ENCODE measurements at regions not wholly inside any gene's neighbourhood (a gene's known extent, or its start where the extent isn't known, plus 50 kb on each side); places are given as distances from the start of the nearest gene placed in this dataset.
A peak's percentile ranks its signal among the peaks of the same experiment; 100 is the strongest.

- Mint-ChIP-seq H3K4me3 (ENCODE audit: unreplicated experiment) (no peak overlapping the region), H3K4me1 (ENCODE audit: low read depth, unreplicated experiment) (peaks cover 1% of the 10 kb centered on the region), H3K9me3 (ENCODE audit: unreplicated experiment) (peaks cover 9% of the 10 kb centered on the region), H3K27me3 (ENCODE audit: low read depth, unreplicated experiment) (no peaks in the 10 kb centered on the region), H3K27ac (ENCODE audit: unreplicated experiment) (no peak overlapping the region), H3K36me3 (ENCODE audit: low read depth, unreplicated experiment) (no peaks in the 10 kb centered on the region)
- no peak overlapping the region for H3K27ac ChIP-seq (ENCODE audit: low read depth, low read length)
- H3K4me2 ChIP-seq (ENCODE audit: low read length): no peak overlapping the region
- H3K4me1 ChIP-seq (ENCODE audit: insufficient read depth, low read length): no peaks in the 10 kb centered on the region
- H3K4me3 ChIP-seq (ENCODE audit: insufficient read depth, low read depth, low read length): no peak overlapping the region
- no peaks in the 10 kb centered on the region for H3K79me2 ChIP-seq (ENCODE audit: insufficient read depth, low read length)
- TF ChIP-seq CTCF (IDR thresholded peaks at IDR 0.05; ENCODE audit: insufficient read depth, low read depth, low read length): no peak
- no peak for TF ChIP-seq EZH2 (IDR thresholded peaks at IDR 0.05; ENCODE audit: insufficient read depth, low read length)
- DNase-seq (ENCODE audit: low read depth) (no peak), FAIRE-seq (no peak)
- H4K20me1 ChIP-seq (ENCODE audit: insufficient read depth, low read length): no peaks in the 10 kb centered on the region
- H3K9ac ChIP-seq (ENCODE audit: low read length): no peak overlapping the region
- H2AFZ ChIP-seq (ENCODE audit: low read depth, low read length): no peak overlapping the region
- H3K27me3 ChIP-seq (ENCODE audit: insufficient read depth, low read length): no peaks in the 10 kb centered on the region
- H3K9me3 ChIP-seq (ENCODE audit: insufficient read depth, low read depth, low read length): no peaks in the 10 kb centered on the region
- H3K36me3 ChIP-seq (ENCODE audit: insufficient read depth, low read length): no peaks in the 10 kb centered on the region
Observed at GRCh38 chrX:42195506-42195905, 272.2 kb upstream of the CASK start.

GRCh38 chrX:42189576-42189975, 266.2 kb upstream of the CASK start:
- Mint-ChIP-seq H3K36me3 (ENCODE audit: low read depth, unreplicated experiment) (no peaks in the 10 kb centered on the region), H3K27me3 (ENCODE audit: low read depth, unreplicated experiment) (peaks cover 2% of the 10 kb centered on the region), H3K4me3 (ENCODE audit: unreplicated experiment) (no peak overlapping the region), H3K27ac (ENCODE audit: unreplicated experiment) (no peak overlapping the region), H3K9me3 (ENCODE audit: unreplicated experiment) (peaks cover 9% of the 10 kb centered on the region), H3K4me1 (ENCODE audit: low read depth, unreplicated experiment) (peaks cover 4% of the 10 kb centered on the region)
- Histone ChIP-seq H3K79me2 (ENCODE audit: insufficient read depth, low read length) (no peaks in the 10 kb centered on the region), H3K27me3 (ENCODE audit: insufficient read depth, low read length) (no peaks in the 10 kb centered on the region), H3K36me3 (ENCODE audit: insufficient read depth, low read length) (no peaks in the 10 kb centered on the region), H3K4me2 (ENCODE audit: low read length) (no peak overlapping the region), H3K27ac (ENCODE audit: low read depth, low read length) (no peak overlapping the region), H3K9ac (ENCODE audit: low read length) (no peak overlapping the region), H3K9me3 (ENCODE audit: insufficient read depth, low read depth, low read length) (no peaks in the 10 kb centered on the region), H3K4me3 (ENCODE audit: insufficient read depth, low read depth, low read length) (no peak overlapping the region), H3K4me1 (ENCODE audit: insufficient read depth, low read length) (no peaks in the 10 kb centered on the region), H2AFZ (ENCODE audit: low read depth, low read length) (no peak overlapping the region), H4K20me1 (ENCODE audit: insufficient read depth, low read length) (no peaks in the 10 kb centered on the region)
- DNase-seq (ENCODE audit: low read depth) (no peak), FAIRE-seq (peak; percentile 73)
- TF ChIP-seq EZH2 (IDR thresholded peaks at IDR 0.05; ENCODE audit: insufficient read depth, low read length) (no peak), CTCF (IDR thresholded peaks at IDR 0.05; ENCODE audit: insufficient read depth, low read depth, low read length) (no peak)

GRCh38 chrX:42188730-42189129, 265.4 kb upstream of the CASK start:
- H3K27ac ChIP-seq (ENCODE audit: low read depth, low read length): no peak overlapping the region
- no peaks in the 10 kb centered on the region for H4K20me1 ChIP-seq (ENCODE audit: insufficient read depth, low read length)
- H2AFZ ChIP-seq (ENCODE audit: low read depth, low read length): no peak overlapping the region
- no peak overlapping the region for H3K4me3 Mint-ChIP-seq (ENCODE audit: unreplicated experiment)
- FAIRE-seq (peak; percentile 13), DNase-seq (ENCODE audit: low read depth) (no peak)
- H3K79me2 ChIP-seq (ENCODE audit: insufficient read depth, low read length): no peaks in the 10 kb centered on the region
- H3K27ac Mint-ChIP-seq (ENCODE audit: unreplicated experiment): no peak overlapping the region
- H3K27me3 Mint-ChIP-seq (ENCODE audit: low read depth, unreplicated experiment): peaks cover 2% of the 10 kb centered on the region
- H3K4me1 ChIP-seq (ENCODE audit: insufficient read depth, low read length): no peaks in the 10 kb centered on the region
- H3K4me1 Mint-ChIP-seq (ENCODE audit: low read depth, unreplicated experiment): peaks cover 4% of the 10 kb centered on the region
- H3K4me2 ChIP-seq (ENCODE audit: low read length): no peak overlapping the region
- no peak overlapping the region for H3K4me3 ChIP-seq (ENCODE audit: insufficient read depth, low read depth, low read length)
- H3K36me3 Mint-ChIP-seq (ENCODE audit: low read depth, unreplicated experiment): no peaks in the 10 kb centered on the region
- no peak for TF ChIP-seq CTCF (IDR thresholded peaks at IDR 0.05; ENCODE audit: insufficient read depth, low read depth, low read length)
- TF ChIP-seq EZH2 (IDR thresholded peaks at IDR 0.05; ENCODE audit: insufficient read depth, low read length): no peak
- H3K36me3 ChIP-seq (ENCODE audit: insufficient read depth, low read length): no peaks in the 10 kb centered on the region
- no peak overlapping the region for H3K9ac ChIP-seq (ENCODE audit: low read length)
- no peaks in the 10 kb centered on the region for H3K9me3 ChIP-seq (ENCODE audit: insufficient read depth, low read depth, low read length)
- peaks cover 9% of the 10 kb centered on the region for H3K9me3 Mint-ChIP-seq (ENCODE audit: unreplicated experiment)
- no peaks in the 10 kb centered on the region for H3K27me3 ChIP-seq (ENCODE audit: insufficient read depth, low read length)
